Testis (tissue), 2 donors: ENCODE measurements at regions not wholly inside any gene's neighbourhood (a gene's known extent, or its start where the extent isn't known, plus 50 kb on each side); places are given as distances from the start of the nearest gene placed in this dataset.

ENCODE experiments used
- CTCF ChIP-seq, 3 experiments: fragments of 450-650 bp in 2 of 3; fragments of 200-600 bp in 1 of 3; sonication (generic) in 1 of 3; IDR thresholded peaks; one replicate each; pipeline ENCODE4 v1.5.1; 2016 to 2019; ENCODE audit warnings: antibody characterized with exemption in 3 of 3, mild to moderate bottlenecking in 2 of 3, moderate library complexity in 1 of 3
- POLR2A ChIP-seq: fragments of 450-650 bp; IDR thresholded peaks from one replicate; pipeline ENCODE4 v1.6.1; 2017; ENCODE audit warnings: antibody characterized with exemption, mild to moderate bottlenecking, moderate library complexity

- TF ChIP-seq POLR2A = no peak
- no peak for TF ChIP-seq CTCF (IDR thresholded peaks at IDR 0.05)
Measured at GRCh38 chr17:62163847-62164246, 98.8 kb upstream of the MED13 start.
